HG02571 (cell line): ENCODE measurements at regions not wholly inside any gene's neighbourhood (a gene's known extent, or its start where the extent isn't known, plus 50 kb on each side); places are given as distances from the start of the nearest gene placed in this dataset.
"Not testable (repeated sequence)": the region's sequence is repeated elsewhere in the genome, so short reads cannot be mapped to it uniquely, and the experiment has no call there.

ENCODE experiments used
- ATAC-seq: cut with Tn5 transposase; IDR thresholded peaks from one replicate; pipeline ENCODE4 v1.9.1; 2021; ENCODE audit warnings: mild to moderate bottlenecking, moderate library complexity; ENCODE audit not compliant: unreplicated experiment

DNA sequence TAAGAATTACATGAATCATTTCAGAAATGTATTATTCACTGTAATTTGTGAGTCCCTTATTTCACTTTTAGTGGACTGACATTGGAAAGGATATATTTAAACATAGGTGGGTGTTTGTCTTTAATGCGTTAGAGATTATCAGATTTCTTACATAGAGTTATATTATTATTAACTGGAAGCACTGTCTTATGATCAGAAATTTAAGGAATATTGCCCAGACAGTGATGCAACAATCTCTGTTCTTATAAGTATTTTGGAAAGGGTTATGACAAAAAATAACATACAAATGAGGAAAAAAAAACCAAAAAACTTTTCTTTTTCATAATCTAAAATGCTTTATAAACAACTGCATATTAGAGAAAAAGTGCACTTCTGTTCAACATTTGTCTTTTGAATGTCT, 836.6 kb downstream of the SLC6A15 start:
- ATAC-seq: no peak

DNA sequence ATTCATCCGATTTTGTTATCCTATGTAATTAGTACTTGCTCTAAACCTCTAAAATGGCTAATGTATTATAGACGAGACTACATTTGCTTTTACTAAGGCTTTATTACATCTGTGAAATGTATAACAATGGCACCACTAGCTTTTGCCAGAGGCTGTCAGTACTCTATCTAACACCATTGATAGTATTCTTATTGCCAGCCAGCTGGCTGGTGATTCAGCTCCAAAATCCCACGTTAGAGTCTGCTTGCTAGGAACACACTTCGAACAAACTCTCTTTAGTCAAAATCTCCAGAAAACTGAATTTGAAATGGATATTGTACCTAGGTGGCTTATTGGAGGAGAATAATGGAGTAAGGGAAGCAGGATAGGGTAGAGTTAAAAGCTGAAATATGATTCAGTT, 839.2 kb downstream of the SLC6A15 start:
- ATAC-seq: no peak

DNA sequence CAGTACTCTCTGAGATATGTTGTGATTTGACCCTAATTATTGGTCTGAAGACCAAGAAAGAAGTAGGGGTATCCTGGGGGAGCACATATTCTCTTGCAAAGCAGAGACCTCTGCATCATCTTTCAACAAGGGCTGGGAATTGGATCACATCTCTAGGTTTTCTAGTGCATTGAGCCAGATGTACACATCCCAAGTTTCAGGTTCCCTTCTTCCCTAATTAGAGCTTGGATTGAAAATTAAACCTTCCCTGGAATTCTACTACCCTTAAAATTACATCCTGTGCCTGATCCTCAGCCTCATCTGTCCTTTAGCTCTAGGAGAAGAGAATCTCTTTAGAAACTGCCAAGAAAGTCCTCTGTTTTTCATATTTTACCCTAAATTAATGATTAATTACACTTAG, 839.6 kb downstream of the SLC6A15 start:
- ATAC-seq: no peak

DNA sequence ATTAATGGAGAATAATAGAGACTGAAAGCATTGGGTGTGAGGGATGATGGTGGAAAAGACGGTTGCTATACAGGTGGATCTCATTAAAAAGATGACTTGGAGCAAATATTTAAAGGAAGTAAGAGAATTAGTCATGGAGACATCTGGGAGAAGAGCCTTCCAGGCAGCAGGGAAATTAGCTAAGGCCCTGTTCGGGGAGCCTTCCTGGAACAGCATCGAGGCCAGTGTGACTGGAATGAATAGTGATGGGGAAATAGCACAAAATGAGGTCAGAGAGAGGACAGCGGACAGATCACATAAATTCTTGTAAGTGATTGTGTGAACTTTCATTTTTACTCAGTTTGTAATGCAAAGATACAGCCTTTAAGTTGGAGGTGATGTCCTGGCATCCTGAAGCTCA, 842.3 kb downstream of the SLC6A15 start:
- no peak for ATAC-seq

DNA sequence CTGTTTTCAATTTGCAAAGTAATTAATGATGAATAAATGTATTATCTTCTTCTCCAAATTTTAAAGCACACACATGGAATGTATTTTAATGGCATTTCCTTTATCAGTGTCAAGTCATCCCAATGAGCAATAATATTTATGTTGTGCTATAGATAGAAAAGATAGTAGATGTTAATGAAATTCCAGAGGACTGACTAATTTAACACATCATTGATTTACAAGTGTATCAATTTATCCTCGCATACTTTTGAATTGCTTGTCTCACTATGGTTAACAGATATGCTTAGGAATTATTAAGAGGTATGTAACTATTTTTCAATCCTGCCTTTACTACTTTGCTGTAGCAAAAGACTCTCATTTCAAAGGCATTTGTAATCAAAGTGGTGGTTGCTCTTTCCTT, 842.9 kb downstream of the SLC6A15 start:
- no peak for ATAC-seq

DNA sequence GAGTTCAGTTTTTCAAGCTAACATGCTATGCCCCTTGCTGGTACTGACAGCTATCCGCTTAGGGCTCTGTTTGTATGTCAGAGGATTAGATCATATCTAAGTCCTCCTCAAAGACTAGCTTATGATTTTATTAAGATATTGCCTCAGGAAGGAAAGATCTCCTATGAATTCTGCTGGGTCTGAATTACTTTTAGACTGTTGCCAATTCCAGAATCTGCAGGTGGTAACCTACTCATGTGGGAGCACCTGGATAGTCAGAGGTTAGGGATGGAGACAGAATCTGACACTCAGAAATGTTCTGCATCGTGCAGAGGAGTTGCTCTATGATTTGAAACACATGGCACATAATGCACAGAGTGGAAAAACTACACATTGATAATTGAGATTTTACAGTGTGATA, 843.4 kb downstream of the SLC6A15 start:
- ATAC-seq: no peak

DNA sequence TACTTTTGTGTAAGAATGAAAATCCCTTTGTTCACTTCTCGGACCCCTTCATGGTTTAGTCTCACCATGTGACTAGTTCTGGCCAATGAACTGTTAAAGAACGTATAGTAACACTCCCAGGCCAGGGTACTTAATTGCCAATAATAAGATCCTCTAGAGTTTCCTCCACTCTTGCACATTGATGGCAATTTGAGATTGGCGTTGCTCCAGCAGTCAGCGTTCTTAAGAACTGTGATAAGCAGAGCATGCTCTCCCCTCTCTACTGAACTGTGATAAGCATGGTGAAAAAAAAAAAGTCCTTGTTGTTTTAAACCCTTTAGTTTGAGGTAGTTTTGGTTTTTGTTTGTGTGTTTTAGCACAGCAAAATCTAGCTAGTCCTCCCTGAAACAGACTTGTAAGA, 854.5 kb downstream of the SLC6A15 start:
- ATAC-seq: no peak

DNA sequence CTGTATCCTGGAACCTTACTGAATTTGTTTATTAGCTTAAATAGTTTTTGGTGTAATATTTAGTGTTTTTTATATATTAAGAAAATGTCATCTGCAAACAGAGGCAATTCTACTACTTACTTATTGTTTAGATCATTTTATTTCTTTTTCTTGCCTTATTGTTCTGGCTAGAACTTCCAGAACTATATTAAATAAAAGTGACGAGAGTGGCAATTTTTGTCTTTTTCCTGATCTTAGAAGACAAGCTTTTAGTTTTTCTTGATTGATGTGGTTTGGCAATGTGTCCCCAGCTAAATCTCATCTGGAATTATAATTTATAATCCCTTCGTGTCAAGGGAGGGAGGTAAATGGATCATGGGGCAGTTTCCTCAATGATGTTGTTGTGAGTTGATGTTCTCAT, 857.8 kb downstream of the SLC6A15 start:
- no peak for ATAC-seq

DNA sequence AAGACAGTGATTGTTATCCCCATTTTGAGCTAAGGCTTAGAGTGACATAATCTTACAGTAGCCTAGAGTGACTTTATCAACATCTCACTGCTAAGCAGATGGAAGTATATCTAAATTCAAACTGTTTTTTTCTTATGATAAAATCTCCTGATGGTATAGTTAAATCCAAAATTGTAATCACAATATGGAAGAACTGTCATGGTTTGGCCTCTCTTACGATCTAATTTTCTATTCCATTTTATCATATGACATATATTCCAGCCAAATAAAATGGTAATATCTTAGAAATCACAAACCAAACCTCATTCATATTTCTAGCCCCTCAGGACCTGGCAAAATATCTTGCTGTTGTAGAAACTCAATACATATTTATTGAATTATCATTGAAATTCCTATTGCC, 864.7 kb downstream of the SLC6A15 start:
- ATAC-seq: no peak

DNA sequence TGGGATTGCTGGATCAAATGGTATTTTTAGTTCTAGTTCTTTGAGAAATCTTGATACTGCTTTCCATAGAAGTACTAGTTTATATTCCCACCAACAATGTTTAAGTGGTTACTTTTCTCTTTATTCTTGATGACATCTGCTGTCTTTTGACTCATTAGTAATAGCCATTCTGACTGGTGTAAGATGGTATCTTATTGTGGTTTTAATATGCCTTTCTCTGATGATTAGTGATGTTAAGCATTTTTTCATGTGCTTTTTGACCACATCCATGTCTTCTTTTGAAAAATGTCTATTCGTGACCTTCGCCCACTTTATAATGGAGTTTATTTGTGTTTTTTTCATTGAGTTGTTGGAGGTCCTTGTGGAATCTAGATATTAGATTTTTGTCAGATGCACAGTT, 865.7 kb downstream of the SLC6A15 start:
- no peak for ATAC-seq

DNA sequence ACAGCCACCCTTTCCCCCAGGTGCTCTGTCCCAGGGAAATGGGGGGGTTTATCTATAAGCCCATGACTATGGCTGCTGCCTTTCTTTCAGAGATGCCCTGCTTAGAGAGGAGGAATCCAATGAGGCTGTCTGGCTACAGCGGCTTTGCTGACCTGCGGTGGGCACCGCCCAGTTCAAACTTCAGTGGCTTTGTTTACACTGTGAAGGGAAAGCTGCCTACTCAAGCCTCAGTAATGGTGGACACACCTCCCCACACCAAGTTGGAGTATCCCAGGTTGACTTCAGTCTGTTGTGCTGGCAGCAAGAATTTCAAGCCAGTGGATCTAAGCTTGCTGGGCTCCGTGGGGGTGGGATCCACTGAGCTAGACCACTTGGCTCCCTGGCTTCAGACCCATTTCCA, 869.2 kb downstream of the SLC6A15 start:
- ATAC-seq: no peak

DNA sequence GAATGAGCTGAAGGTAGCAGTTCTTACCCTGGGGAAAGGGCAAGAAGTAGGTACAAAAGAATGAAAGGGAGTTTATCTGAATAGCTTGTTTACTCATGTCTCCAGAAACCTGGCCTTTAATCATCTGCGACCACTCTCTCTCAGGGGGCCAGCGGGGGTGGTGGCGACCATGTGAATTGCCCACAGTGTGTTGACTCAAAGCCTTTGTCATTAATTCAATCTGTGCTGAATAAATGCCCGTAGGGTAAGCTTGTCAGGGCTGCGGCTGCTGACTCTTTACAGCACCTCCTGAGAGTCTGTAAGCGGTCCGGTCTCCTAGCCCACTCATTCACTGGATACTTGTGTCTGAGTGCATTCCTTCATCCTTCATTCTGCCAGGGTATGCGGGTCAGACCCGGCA, 874.4 kb downstream of the SLC6A15 start:
- no peak for ATAC-seq

DNA sequence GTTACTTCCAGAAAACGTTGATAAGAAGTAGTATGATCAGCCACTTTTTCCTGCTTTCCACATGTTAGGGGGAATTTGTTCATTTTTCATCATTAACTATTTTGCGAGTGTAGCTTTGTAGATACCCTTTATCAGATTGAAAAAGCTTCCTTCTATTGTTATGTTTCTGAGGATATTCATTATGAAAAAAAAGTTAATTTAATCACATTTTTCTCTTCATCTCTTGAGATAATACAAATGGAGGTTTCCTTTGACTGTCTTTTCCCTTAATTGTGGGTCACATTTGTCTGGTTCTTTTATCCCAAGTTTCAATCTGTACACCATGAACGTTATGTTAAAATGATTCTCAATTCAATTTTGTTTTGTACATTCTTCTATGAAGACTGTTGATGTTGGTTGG, 875.7 kb downstream of the SLC6A15 start:
- no peak for ATAC-seq

DNA sequence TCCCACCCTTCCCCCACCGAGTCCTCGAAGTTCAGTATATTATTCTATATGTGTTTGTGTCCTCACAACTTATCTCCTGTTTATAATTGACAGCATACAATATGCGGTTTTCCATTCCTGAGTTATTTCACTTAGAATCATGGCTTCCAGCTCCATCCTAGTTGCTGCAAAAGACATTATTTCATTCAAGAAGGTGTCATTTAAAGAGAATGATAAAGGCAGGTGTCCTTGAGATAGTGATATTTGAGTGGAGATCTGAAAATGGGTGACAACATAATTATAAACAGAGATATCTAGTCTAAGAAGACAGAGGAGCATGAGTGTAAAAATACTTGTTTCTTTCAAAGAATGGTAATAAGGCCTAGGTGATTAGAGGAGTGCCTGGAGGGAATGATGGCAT, 876.8 kb downstream of the SLC6A15 start:
- ATAC-seq: no peak

DNA sequence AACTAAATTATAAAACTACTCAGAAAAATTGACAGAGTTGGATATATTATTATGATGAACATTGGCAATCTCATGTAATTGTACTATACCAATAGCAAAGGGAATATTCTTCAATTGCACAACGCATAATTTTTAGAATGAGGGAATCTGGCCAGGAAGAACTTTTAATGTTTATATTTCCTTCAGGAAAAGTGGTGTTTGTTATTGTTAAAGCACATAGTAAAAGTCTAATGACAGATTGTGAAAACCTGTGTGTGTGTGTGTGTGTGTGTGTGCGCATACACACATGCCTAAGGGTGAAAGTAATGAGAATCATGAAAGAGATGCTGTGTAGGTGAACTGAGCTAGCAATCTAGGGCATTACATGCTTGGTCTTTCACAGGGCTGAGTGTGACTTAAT, 877.7 kb downstream of the SLC6A15 start:
- no peak for ATAC-seq

DNA sequence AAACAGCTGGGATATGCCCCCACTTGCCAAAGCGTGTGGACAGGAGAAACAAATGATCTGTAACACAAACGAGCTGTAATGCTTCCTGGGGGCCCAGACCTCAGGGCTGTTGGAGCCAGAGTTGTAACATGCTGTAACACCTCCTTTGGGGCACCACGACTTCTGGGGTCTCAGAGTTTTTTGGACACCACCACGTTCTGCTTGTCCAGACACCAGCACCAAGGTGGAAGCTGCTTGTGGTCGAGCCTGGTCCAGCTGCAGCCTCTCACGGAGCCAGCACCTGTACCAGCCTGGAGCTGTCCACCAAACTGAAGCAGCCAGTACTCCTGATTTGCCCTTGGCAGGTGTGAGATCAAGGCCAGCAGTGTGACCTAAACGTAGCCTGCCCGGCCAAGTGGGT, 879.4 kb downstream of the SLC6A15 start:
- ATAC-seq: no peak

DNA sequence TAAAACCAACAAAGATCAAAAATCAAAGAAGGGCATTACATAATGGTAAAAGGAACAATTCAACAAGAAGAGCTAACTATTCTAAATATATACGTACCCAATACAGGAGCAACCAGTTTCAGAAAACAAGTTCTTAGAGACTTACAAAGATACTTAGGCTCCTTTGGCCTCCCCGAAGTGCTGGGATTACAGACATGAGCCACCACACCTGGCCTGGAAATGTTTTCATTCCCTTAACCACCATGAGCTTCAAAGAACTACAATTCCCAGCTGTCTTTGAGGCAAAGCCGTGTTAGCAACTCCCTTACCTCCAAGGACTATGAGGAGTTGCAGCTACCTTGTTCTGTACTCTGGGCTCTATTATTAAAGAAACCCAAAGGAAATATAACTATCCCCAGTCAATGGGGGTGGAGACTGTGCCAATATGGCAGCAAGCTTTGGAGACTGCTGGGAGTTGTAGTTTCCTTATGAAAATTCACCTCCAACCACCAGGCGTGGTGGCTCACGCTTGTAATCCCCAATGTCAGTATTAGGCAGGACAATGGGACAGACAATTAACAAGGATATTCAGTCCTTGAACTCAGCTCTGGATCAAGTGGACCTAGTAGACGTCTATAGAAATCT, 893.9 kb downstream of the SLC6A15 start:
- ATAC-seq: not testable (repeated sequence)

DNA sequence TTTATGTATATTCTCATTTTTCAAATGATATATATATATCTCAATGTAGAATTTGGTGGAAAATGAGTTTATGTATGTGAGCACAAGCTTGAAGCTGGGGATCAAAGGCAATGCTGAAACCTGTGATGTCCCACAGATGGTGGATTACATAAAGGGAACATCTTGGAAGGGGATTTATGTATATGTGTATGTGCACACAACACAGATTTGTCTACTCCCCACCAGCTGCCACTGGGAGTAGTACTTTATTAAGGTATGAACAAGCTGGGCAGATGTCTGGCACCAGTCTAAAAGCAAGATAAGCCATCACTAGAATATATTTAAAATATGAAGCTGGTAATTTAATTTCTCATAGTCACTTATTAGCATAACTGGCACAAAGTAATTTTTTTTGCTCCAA, 895.6 kb downstream of the SLC6A15 start:
- no peak for ATAC-seq

DNA sequence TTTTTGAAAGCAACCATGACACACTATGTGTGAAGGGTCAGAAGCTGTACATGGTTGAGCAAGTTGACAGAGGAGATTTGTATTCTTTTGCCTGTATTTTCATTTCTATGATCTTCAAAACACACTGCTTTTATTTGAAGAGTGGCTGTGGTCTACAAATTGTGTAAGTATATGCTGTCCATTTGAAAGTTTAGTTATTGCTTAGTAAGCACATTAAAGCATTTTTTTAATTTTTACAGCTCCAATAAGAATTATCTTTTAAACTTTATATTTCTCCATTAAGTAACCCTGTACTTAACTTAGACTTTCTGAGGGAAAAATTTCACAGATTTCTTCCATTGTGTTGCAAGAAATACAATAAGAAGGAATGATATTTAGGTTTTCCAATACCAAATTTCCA, 915.2 kb downstream of the SLC6A15 start:
- ATAC-seq: no peak

DNA sequence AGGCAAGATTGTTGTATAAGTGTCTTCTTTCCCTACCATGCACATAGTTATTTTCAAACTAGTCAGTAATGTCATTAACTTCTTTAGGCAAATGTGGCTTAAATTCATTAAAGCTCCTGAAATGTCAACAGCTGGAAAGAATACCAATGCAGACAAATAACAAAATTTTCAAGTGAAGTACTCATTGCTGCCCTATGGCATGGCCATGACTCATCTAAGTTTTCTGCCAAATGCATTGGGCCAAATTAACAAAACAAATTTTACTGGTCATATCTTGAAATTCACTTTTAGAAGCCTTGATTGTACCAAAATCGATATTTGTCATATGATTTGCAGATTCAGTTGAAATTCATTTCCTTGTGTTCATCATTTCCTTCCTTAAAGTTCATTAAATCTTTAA, 915.9 kb downstream of the SLC6A15 start:
- no peak for ATAC-seq

DNA sequence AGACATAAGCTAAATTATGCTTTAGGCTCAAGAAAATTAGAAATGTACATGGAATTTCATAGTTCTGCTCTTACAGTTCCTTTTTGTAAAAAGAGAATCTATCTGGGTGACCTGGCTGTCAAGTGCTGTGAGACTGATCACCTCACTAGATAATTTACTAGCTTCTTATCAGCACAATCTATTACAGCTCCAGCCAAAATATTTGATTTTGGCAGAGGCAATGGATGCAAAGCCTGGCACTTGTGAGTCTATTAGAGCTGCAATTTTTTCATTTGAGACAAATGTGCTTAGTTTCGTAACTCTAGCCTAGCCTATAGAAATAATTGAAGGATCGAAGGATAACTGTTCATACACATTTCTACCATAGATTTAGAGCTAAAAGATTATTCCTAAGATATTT, 927.5 kb downstream of the SLC6A15 start:
- no peak for ATAC-seq

DNA sequence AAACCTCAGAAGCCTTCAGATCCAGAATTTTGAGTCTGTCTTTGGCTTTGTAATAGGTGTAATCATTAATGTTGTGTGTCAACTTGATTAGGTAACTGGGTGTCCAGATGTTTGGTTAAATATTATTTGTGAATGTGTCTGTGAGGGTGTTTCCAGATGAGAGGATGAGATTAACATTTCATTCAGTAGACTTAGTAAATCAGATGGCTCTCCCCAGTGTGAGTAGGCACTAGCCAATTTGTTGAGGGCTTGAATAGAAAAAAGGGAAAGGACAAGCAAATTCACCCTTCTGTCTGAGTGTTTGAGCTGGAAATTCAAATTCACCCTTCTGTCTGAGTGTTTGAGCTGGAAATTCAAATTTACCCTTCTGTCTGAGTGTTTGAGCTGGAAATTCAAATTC, 932.2 kb downstream of the SLC6A15 start:
- ATAC-seq: no peak

DNA sequence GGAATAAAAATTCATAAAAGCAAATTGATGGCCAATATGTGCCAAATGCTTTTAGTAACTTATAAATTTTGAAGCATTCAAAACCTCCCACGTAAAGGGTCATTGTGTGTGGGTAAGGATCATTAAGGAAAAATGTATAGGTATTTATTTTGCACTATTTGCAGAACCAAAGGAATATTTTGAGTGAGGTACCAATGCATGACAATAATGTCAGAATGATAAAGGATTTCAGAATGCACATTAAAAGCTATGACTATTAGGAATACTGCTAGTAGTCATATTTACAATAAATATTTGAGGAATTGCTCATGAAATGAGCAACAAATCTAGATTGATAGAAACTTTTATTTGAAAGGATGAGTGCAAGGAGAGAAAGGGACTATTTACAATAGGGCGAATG, 932.8 kb downstream of the SLC6A15 start:
- no peak for ATAC-seq

DNA sequence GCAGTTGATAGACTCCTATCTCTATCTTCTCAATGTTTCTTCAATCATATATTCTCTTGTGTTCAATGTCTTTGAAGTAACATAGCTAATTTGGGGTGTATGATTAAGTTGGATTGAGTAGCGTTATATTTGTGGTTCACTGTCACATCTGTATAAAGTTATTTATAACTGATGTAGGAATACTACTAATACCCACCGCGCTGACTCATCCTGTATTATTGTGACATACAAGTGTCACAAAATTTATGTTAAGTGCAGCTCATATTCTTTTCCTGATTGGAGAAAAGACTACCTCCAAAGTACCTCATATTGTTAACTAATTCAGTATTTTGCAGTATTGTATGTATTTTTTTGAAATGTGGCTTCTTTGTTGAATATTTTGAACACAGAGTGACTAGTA, 940.8 kb downstream of the SLC6A15 start:
- no peak for ATAC-seq
